Esophagus mucosa (tissue), 1 donor: ENCODE measurements at regions not wholly inside any gene's neighbourhood (a gene's known extent, or its start where the extent isn't known, plus 50 kb on each side); places are given as distances from the start of the nearest gene placed in this dataset.
"Not testable (repeated sequence)": the region's sequence is repeated elsewhere in the genome, so short reads cannot be mapped to it uniquely, and the experiment has no call there.

ENCODE experiments used
- ATAC-seq: fragments of 200-7000 bp; cut with Tn5 transposase; one replicate; pipeline ENCODE4 v1.9.1; 2020
- donor health status: DM: yes; HTN: yes; CAD: no.

GRCh38 chr14:87813686-87814085, 179.3 kb downstream of the GALC start:
- no peak for ATAC-seq

- ATAC-seq: no peak
Measured at GRCh38 chr14:87813211-87813610, 179.8 kb downstream of the GALC start.

- no peak for ATAC-seq
Measured at GRCh38 chr14:87811246-87811645, 181.7 kb downstream of the GALC start.

- no peak for ATAC-seq
Measured at GRCh38 chr14:87810711-87811110, 182.3 kb downstream of the GALC start.

- ATAC-seq: no peak
Measured at GRCh38 chr14:87809261-87809660, 183.7 kb downstream of the GALC start.

GRCh38 chr14:87805315-87805723, 187.7 kb downstream of the GALC start:
- ATAC-seq: peak; percentile 37

- ATAC-seq: no peak
Measured at GRCh38 chr14:87800216-87800615, 192.8 kb downstream of the GALC start.

- ATAC-seq: no peak
Measured at GRCh38 chr14:87799400-87799799, 193.6 kb downstream of the GALC start.

GRCh38 chr14:87797001-87797400, 196.0 kb downstream of the GALC start:
- no peak for ATAC-seq

GRCh38 chr14:87794561-87794960, 198.4 kb downstream of the GALC start:
- ATAC-seq: no peak

GRCh38 chr14:87785897-87786296, 207.1 kb downstream of the GALC start:
- no peak for ATAC-seq

GRCh38 chr14:87784386-87784785, 208.6 kb downstream of the GALC start:
- ATAC-seq: no peak

- no peak for ATAC-seq
Measured at GRCh38 chr14:87783071-87783470, 209.9 kb downstream of the GALC start.

GRCh38 chr14:87772854-87773253, 220.1 kb downstream of the GALC start:
- ATAC-seq: no peak

- ATAC-seq: no peak
Measured at GRCh38 chr14:87767567-87767901, 225.4 kb downstream of the GALC start.

- ATAC-seq: no peak
Measured at GRCh38 chr14:87758876-87759275, 234.1 kb downstream of the GALC start.

- no peak for ATAC-seq
Measured at GRCh38 chr14:87756661-87757060, 236.3 kb downstream of the GALC start.

- ATAC-seq: no peak
Measured at GRCh38 chr14:87754520-87755223, 238.3 kb downstream of the GALC start.

GRCh38 chr14:87748558-87748957, 244.4 kb downstream of the GALC start:
- no peak for ATAC-seq

- ATAC-seq: no peak
Measured at GRCh38 chr14:87745507-87746118, 247.4 kb downstream of the GALC start.

GRCh38 chr14:87734577-87735360, 258.2 kb downstream of the GALC start:
- ATAC-seq: not testable (repeated sequence)

- ATAC-seq: not testable (repeated sequence)
Measured at GRCh38 chr14:87733115-87733514, 259.9 kb downstream of the GALC start.

- no peak for ATAC-seq
Measured at GRCh38 chr14:87732562-87732961, 260.4 kb downstream of the GALC start.

GRCh38 chr14:87725318-87725717, 267.7 kb downstream of the GALC start:
- no peak for ATAC-seq
